Osteocyte (in vitro differentiated cells): ENCODE measurements at regions not wholly inside any gene's neighbourhood (a gene's known extent, or its start where the extent isn't known, plus 50 kb on each side); places are given as distances from the start of the nearest gene placed in this dataset.

Experiments used
- DNase-seq: peaks from one replicate; pipeline ENCODE4 v3.0.0; 2021; ENCODE audit warnings: mixed read lengths; ENCODE audit not compliant: unreplicated experiment; ENCODE audit errors: extremely low spot score
- H3K27ac Mint-ChIP-seq: one replicate; pipeline ENCODE4 v1.8.0; 2021; ENCODE audit warnings: mild to moderate bottlenecking, mixed read lengths; ENCODE audit not compliant: unreplicated experiment
- H3K27me3 Mint-ChIP-seq: one replicate; pipeline ENCODE4 v1.8.0; 2021; ENCODE audit warnings: mixed read lengths; ENCODE audit not compliant: unreplicated experiment
- H3K36me3 Mint-ChIP-seq: one replicate; pipeline ENCODE4 v1.8.0; 2021; ENCODE audit warnings: mixed read lengths; ENCODE audit not compliant: unreplicated experiment
- H3K4me1 Mint-ChIP-seq: one replicate; pipeline ENCODE4 v1.8.0; 2021; ENCODE audit warnings: mixed read lengths; ENCODE audit not compliant: unreplicated experiment
- H3K4me3 Mint-ChIP-seq: one replicate; pipeline ENCODE4 v1.8.0; 2021; ENCODE audit warnings: mild to moderate bottlenecking, moderate library complexity, mixed read lengths; ENCODE audit not compliant: unreplicated experiment
- H3K9me3 Mint-ChIP-seq: one replicate; pipeline ENCODE4 v1.8.0; 2021; ENCODE audit warnings: mixed read lengths; ENCODE audit not compliant: unreplicated experiment
- CTCF ChIP-seq: fragments of 200-600 bp; sonication (generic); IDR thresholded peaks from 2 replicates; pipeline ENCODE4 v1.5.0; 2021; ENCODE audit warnings: antibody characterized with exemption, mild to moderate bottlenecking, moderate library complexity

- Mint-ChIP-seq H3K4me1 (no peaks in the 10 kb centered on the region), H3K9me3 (no peaks in the 10 kb centered on the region), H3K27ac (no peak overlapping the region), H3K27me3 (peaks cover 34% of the 10 kb centered on the region), H3K4me3 (no peak overlapping the region), H3K36me3 (no peaks in the 10 kb centered on the region)
- TF ChIP-seq CTCF: no peak
- peak; percentile 65 for DNase-seq
Observed at GRCh38 chr12:4133636-4134447, 139.7 kb upstream of the CCND2 start.

GRCh38 chr12:4133029-4133428 is 140.5 kb upstream of the CCND2 start:
- Mint-ChIP-seq H3K9me3 (no peaks in the 10 kb centered on the region), H3K4me3 (no peak overlapping the region), H3K36me3 (no peaks in the 10 kb centered on the region), H3K4me1 (no peaks in the 10 kb centered on the region), H3K27me3 (peaks cover 38% of the 10 kb centered on the region), H3K27ac (no peak overlapping the region)
- no peak for TF ChIP-seq CTCF
- DNase-seq: peak; percentile 51

- H3K4me1 Mint-ChIP-seq: peaks cover 4% of the 10 kb centered on the region
- no peak overlapping the region for H3K27ac Mint-ChIP-seq
- H3K9me3 Mint-ChIP-seq: no peaks in the 10 kb centered on the region
- DNase-seq: peak; percentile 42
- H3K27me3 Mint-ChIP-seq: peaks cover 3% of the 10 kb centered on the region
- no peaks in the 10 kb centered on the region for H3K36me3 Mint-ChIP-seq
- no peak for TF ChIP-seq CTCF
- no peak overlapping the region for H3K4me3 Mint-ChIP-seq
Observed at GRCh38 chr12:4121506-4122020, 152.0 kb upstream of the CCND2 start.

GRCh38 chr12:4120316-4120917 is 153.1 kb upstream of the CCND2 start:
- Mint-ChIP-seq H3K36me3 (no peaks in the 10 kb centered on the region), H3K27me3 (peaks cover 2% of the 10 kb centered on the region), H3K9me3 (no peaks in the 10 kb centered on the region), H3K4me3 (no peak overlapping the region), H3K4me1 (peaks cover 4% of the 10 kb centered on the region), H3K27ac (no peak overlapping the region)
- peak; percentile 46 for DNase-seq
- no peak for TF ChIP-seq CTCF

- peaks cover 4% of the 10 kb centered on the region for H3K4me1 Mint-ChIP-seq
- peak; percentile 56 for DNase-seq
- no peaks in the 10 kb centered on the region for H3K9me3 Mint-ChIP-seq
- H3K4me3 Mint-ChIP-seq: no peak overlapping the region
- peaks cover 2% of the 10 kb centered on the region for H3K27me3 Mint-ChIP-seq
- TF ChIP-seq CTCF: no peak
- H3K27ac Mint-ChIP-seq: no peak overlapping the region
- H3K36me3 Mint-ChIP-seq: no peaks in the 10 kb centered on the region
Observed at GRCh38 chr12:4119157-4119761, 154.3 kb upstream of the CCND2 start.
